Memory B cell (primary cell): ENCODE measurements at regions not wholly inside any gene's neighbourhood (a gene's known extent, or its start where the extent isn't known, plus 50 kb on each side); places are given as distances from the start of the nearest gene placed in this dataset.

ENCODE experiments used
- ATAC-seq: fragments of 150-1000 bp; cut with Tn5 transposase; 2 replicates; pipeline ENCODE4 v1.10.0; 2021; ENCODE audit warnings: low read depth, mild to moderate bottlenecking, moderate library complexity
- DNase-seq, 2 donors: peaks; one replicate each; pipeline ENCODE4 v3.0.0; 2022; ENCODE audit warnings: low spot score in 2 of 2
- H3K27ac Mint-ChIP-seq: one replicate; pipeline ENCODE4 v1.8.0; 2022; ENCODE audit warnings: mild to moderate bottlenecking, moderate library complexity, mixed read lengths
- H3K27me3 Mint-ChIP-seq: one replicate; pipeline ENCODE4 v1.8.0; 2022; ENCODE audit warnings: mixed read lengths
- H3K36me3 Mint-ChIP-seq: one replicate; pipeline ENCODE4 v1.8.0; 2022; ENCODE audit warnings: mild to moderate bottlenecking, mixed read lengths
- H3K4me1 Mint-ChIP-seq: one replicate; pipeline ENCODE4 v1.8.0; 2022; ENCODE audit warnings: mixed read lengths
- H3K4me3 Mint-ChIP-seq: one replicate; pipeline ENCODE4 v1.8.0; 2022; ENCODE audit warnings: mild to moderate bottlenecking, moderate library complexity, mixed read lengths
- H3K9me3 Mint-ChIP-seq: one replicate; pipeline ENCODE4 v1.8.0; 2022; ENCODE audit warnings: mixed read lengths

- H3K36me3 Mint-ChIP-seq, result no peaks in the 10 kb centered on the region
- DNase-seq, result no peak
- H3K27me3 Mint-ChIP-seq, result no peaks in the 10 kb centered on the region
- H3K9me3 Mint-ChIP-seq, result peaks cover 7% of the 10 kb centered on the region
- H3K4me1 Mint-ChIP-seq, result no peaks in the 10 kb centered on the region
- H3K27ac Mint-ChIP-seq, result no peak overlapping the region
- ATAC-seq, result no peak
- H3K4me3 Mint-ChIP-seq, result no peak overlapping the region
Observed at GRCh38 chr18:38042211-38042890, 476.8 kb upstream of the CELF4 start.

- ATAC-seq (no peak), DNase-seq (no peak)
- no peak overlapping the region for H3K4me3 Mint-ChIP-seq
- H3K4me1 Mint-ChIP-seq, result no peaks in the 10 kb centered on the region
- no peaks in the 10 kb centered on the region for H3K27me3 Mint-ChIP-seq
- peaks cover 6% of the 10 kb centered on the region for H3K9me3 Mint-ChIP-seq
- no peaks in the 10 kb centered on the region for H3K36me3 Mint-ChIP-seq
- no peak overlapping the region for H3K27ac Mint-ChIP-seq
Observed at GRCh38 chr18:38038242-38038641, 472.6 kb upstream of the CELF4 start.

- DNase-seq, result no peak
- Mint-ChIP-seq H3K36me3 (no peaks in the 10 kb centered on the region), H3K27me3 (no peaks in the 10 kb centered on the region), H3K4me1 (no peaks in the 10 kb centered on the region), H3K9me3 (peaks cover 4% of the 10 kb centered on the region), H3K27ac (no peak overlapping the region), H3K4me3 (no peak overlapping the region)
- ATAC-seq, result no peak
Observed at GRCh38 chr18:38035193-38035592, 469.6 kb upstream of the CELF4 start.

GRCh38 chr18:38033282-38033681, 467.7 kb upstream of the CELF4 start:
- DNase-seq, result no peak

GRCh38 chr18:38032516-38032915, 466.9 kb upstream of the CELF4 start:
- H3K4me3 Mint-ChIP-seq, result no peak overlapping the region
- peaks cover 4% of the 10 kb centered on the region for H3K9me3 Mint-ChIP-seq
- no peaks in the 10 kb centered on the region for H3K4me1 Mint-ChIP-seq
- no peaks in the 10 kb centered on the region for H3K36me3 Mint-ChIP-seq
- H3K27ac Mint-ChIP-seq, result no peak overlapping the region
- ATAC-seq (no peak), DNase-seq (no peak)
- H3K27me3 Mint-ChIP-seq, result no peaks in the 10 kb centered on the region

More at GRCh38 chr18:38033282-38033681, 467.7 kb upstream of the CELF4 start:
- Mint-ChIP-seq H3K27me3 (no peaks in the 10 kb centered on the region), H3K9me3 (peaks cover 4% of the 10 kb centered on the region), H3K27ac (no peak overlapping the region), H3K36me3 (no peaks in the 10 kb centered on the region), H3K4me3 (no peak overlapping the region), H3K4me1 (no peaks in the 10 kb centered on the region)
- no peak for ATAC-seq

- H3K27ac Mint-ChIP-seq, result no peak overlapping the region
- DNase-seq (no peak), ATAC-seq (no peak)
- H3K36me3 Mint-ChIP-seq, result no peaks in the 10 kb centered on the region
- H3K27me3 Mint-ChIP-seq, result no peaks in the 10 kb centered on the region
- no peaks in the 10 kb centered on the region for H3K9me3 Mint-ChIP-seq
- H3K4me3 Mint-ChIP-seq, result no peak overlapping the region
- no peaks in the 10 kb centered on the region for H3K4me1 Mint-ChIP-seq
Observed at GRCh38 chr18:38028946-38029345, 463.3 kb upstream of the CELF4 start.

GRCh38 chr18:38025433-38026038, 459.9 kb upstream of the CELF4 start:
- Mint-ChIP-seq H3K36me3 (no peaks in the 10 kb centered on the region), H3K9me3 (peaks cover 2% of the 10 kb centered on the region), H3K27me3 (peaks cover 1% of the 10 kb centered on the region), H3K4me1 (no peaks in the 10 kb centered on the region), H3K27ac (no peak overlapping the region), H3K4me3 (no peak overlapping the region)
- ATAC-seq (no peak), DNase-seq (no peak)

- H3K4me1 Mint-ChIP-seq, result no peaks in the 10 kb centered on the region
- peaks cover 1% of the 10 kb centered on the region for H3K27me3 Mint-ChIP-seq
Observed at GRCh38 chr18:38023871-38024270, 458.3 kb upstream of the CELF4 start.

GRCh38 chr18:38022234-38022633, 456.6 kb upstream of the CELF4 start:
- H3K9me3 Mint-ChIP-seq, result peaks cover 2% of the 10 kb centered on the region
- H3K4me3 Mint-ChIP-seq, result no peak overlapping the region
- H3K27ac Mint-ChIP-seq, result no peak overlapping the region
- H3K36me3 Mint-ChIP-seq, result no peaks in the 10 kb centered on the region
- DNase-seq (no peak), ATAC-seq (no peak)
- H3K4me1 Mint-ChIP-seq, result no peaks in the 10 kb centered on the region
- peaks cover 1% of the 10 kb centered on the region for H3K27me3 Mint-ChIP-seq

More at GRCh38 chr18:38023871-38024270, 458.3 kb upstream of the CELF4 start:
- ATAC-seq, result no peak
- Mint-ChIP-seq H3K9me3 (peaks cover 2% of the 10 kb centered on the region), H3K4me3 (no peak overlapping the region), H3K36me3 (no peaks in the 10 kb centered on the region), H3K27ac (no peak overlapping the region)
- no peak for DNase-seq

- no peak overlapping the region for H3K27ac Mint-ChIP-seq
- no peaks in the 10 kb centered on the region for H3K4me1 Mint-ChIP-seq
- DNase-seq, result no peak
- no peak for ATAC-seq
- H3K9me3 Mint-ChIP-seq, result peaks cover 7% of the 10 kb centered on the region
- peaks cover 1% of the 10 kb centered on the region for H3K27me3 Mint-ChIP-seq
- no peak overlapping the region for H3K4me3 Mint-ChIP-seq
- no peaks in the 10 kb centered on the region for H3K36me3 Mint-ChIP-seq
Observed at GRCh38 chr18:38019292-38019691, 453.7 kb upstream of the CELF4 start.

- Mint-ChIP-seq H3K9me3 (peaks cover 6% of the 10 kb centered on the region), H3K27me3 (no peaks in the 10 kb centered on the region), H3K36me3 (no peaks in the 10 kb centered on the region), H3K4me1 (no peaks in the 10 kb centered on the region), H3K4me3 (no peak overlapping the region), H3K27ac (no peak overlapping the region)
- DNase-seq (no peak), ATAC-seq (no peak)
Observed at GRCh38 chr18:38010971-38011857, 445.6 kb upstream of the CELF4 start.

GRCh38 chr18:38010037-38010436, 444.4 kb upstream of the CELF4 start:
- H3K27ac Mint-ChIP-seq, result no peak overlapping the region
- no peaks in the 10 kb centered on the region for H3K36me3 Mint-ChIP-seq
- ATAC-seq (no peak), DNase-seq (no peak)
- no peaks in the 10 kb centered on the region for H3K4me1 Mint-ChIP-seq
- H3K9me3 Mint-ChIP-seq, result peaks cover 2% of the 10 kb centered on the region
- H3K4me3 Mint-ChIP-seq, result no peak overlapping the region
- no peaks in the 10 kb centered on the region for H3K27me3 Mint-ChIP-seq

GRCh38 chr18:38009320-38009719, 443.7 kb upstream of the CELF4 start:
- H3K27ac Mint-ChIP-seq, result no peak overlapping the region
- H3K4me3 Mint-ChIP-seq, result no peak overlapping the region
- H3K9me3 Mint-ChIP-seq, result peaks cover 2% of the 10 kb centered on the region
- no peaks in the 10 kb centered on the region for H3K36me3 Mint-ChIP-seq
- DNase-seq (no peak), ATAC-seq (no peak)
- H3K4me1 Mint-ChIP-seq, result no peaks in the 10 kb centered on the region
- H3K27me3 Mint-ChIP-seq, result no peaks in the 10 kb centered on the region

GRCh38 chr18:38007676-38008330, 442.2 kb upstream of the CELF4 start:
- Mint-ChIP-seq H3K4me3 (no peak overlapping the region), H3K27ac (no peak overlapping the region), H3K9me3 (peaks cover 2% of the 10 kb centered on the region), H3K36me3 (no peaks in the 10 kb centered on the region), H3K4me1 (no peaks in the 10 kb centered on the region), H3K27me3 (no peaks in the 10 kb centered on the region)
- ATAC-seq (no peak), DNase-seq (no peak)
